ENCODE measurements at regions not wholly inside any gene's neighbourhood (a gene's known extent, or its start where the extent isn't known, plus 50 kb on each side); places are given as distances from the start of the nearest gene placed in this dataset.
A peak's percentile ranks its signal among the peaks of the same experiment; 100 is the strongest.

GRCh38 chr12:85688837-85689236 is 147.4 kb downstream of the RASSF9 start:
- no peaks in the 10 kb centered on the region for H3K36me3 ChIP-seq (ENCODE audit: control insufficient read depth, insufficient read depth, low read length, severe bottlenecking)
- peak; percentile 51 for DNase-seq (ENCODE audit: low read depth)
- no peak overlapping the region for H3K4me3 ChIP-seq (ENCODE audit: low read length)
- no peaks in the 10 kb centered on the region for H3K27me3 ChIP-seq (replicated peaks; ENCODE audit: control insufficient read depth, insufficient read depth, low read length)
- no peaks in the 10 kb centered on the region for H3K4me1 ChIP-seq (ENCODE audit: control insufficient read depth, insufficient read depth, low read length)
- H3K9ac ChIP-seq (ENCODE audit: low read length), result no peak overlapping the region
- no peaks in the 10 kb centered on the region for H3K9me3 ChIP-seq (ENCODE audit: control insufficient read depth, low read length)

GRCh38 chr12:85690146-85690545 is 146.1 kb downstream of the RASSF9 start:
- Histone ChIP-seq H3K9me3 (ENCODE audit: control insufficient read depth, low read length) (no peaks in the 10 kb centered on the region), H3K27me3 (replicated peaks; ENCODE audit: control insufficient read depth, insufficient read depth, low read length) (no peaks in the 10 kb centered on the region)

GRCh38 chr12:85693093-85693665 is 143.0 kb downstream of the RASSF9 start:
- no peak overlapping the region for H3K4me3 ChIP-seq (ENCODE audit: low read length)

More at GRCh38 chr12:85690146-85690545, 146.1 kb downstream of the RASSF9 start:
- no peaks in the 10 kb centered on the region for H3K36me3 ChIP-seq (ENCODE audit: control insufficient read depth, insufficient read depth, low read length, severe bottlenecking)
- H3K9ac ChIP-seq (ENCODE audit: low read length), result no peak overlapping the region
- no peak overlapping the region for H3K4me3 ChIP-seq (ENCODE audit: low read length)
- peak; percentile 9 for DNase-seq (ENCODE audit: low read depth)
- no peaks in the 10 kb centered on the region for H3K4me1 ChIP-seq (ENCODE audit: control insufficient read depth, insufficient read depth, low read length)

GRCh38 chr12:85695097-85695715 is 141.0 kb downstream of the RASSF9 start:
- H3K4me1 ChIP-seq (ENCODE audit: control insufficient read depth, insufficient read depth, low read length), result no peaks in the 10 kb centered on the region
- no peaks in the 10 kb centered on the region for H3K27me3 ChIP-seq (replicated peaks; ENCODE audit: control insufficient read depth, insufficient read depth, low read length)
- no peak for DNase-seq (ENCODE audit: low read depth)

More at GRCh38 chr12:85693093-85693665, 143.0 kb downstream of the RASSF9 start:
- Histone ChIP-seq H3K36me3 (ENCODE audit: control insufficient read depth, insufficient read depth, low read length, severe bottlenecking) (no peaks in the 10 kb centered on the region), H3K4me1 (ENCODE audit: control insufficient read depth, insufficient read depth, low read length) (no peaks in the 10 kb centered on the region), H3K9me3 (ENCODE audit: control insufficient read depth, low read length) (no peaks in the 10 kb centered on the region), H3K27me3 (replicated peaks; ENCODE audit: control insufficient read depth, insufficient read depth, low read length) (no peaks in the 10 kb centered on the region), H3K9ac (ENCODE audit: low read length) (no peak overlapping the region)
- no peak for DNase-seq (ENCODE audit: low read depth)

GRCh38 chr12:85697003-85697402 is 139.2 kb downstream of the RASSF9 start:
- no peaks in the 10 kb centered on the region for H3K9me3 ChIP-seq (ENCODE audit: control insufficient read depth, low read length)
- H3K27me3 ChIP-seq (replicated peaks; ENCODE audit: control insufficient read depth, insufficient read depth, low read length), result no peaks in the 10 kb centered on the region
- DNase-seq (ENCODE audit: low read depth), result no peak
- H3K9ac ChIP-seq (ENCODE audit: low read length), result no peak overlapping the region
- no peak overlapping the region for H3K4me3 ChIP-seq (ENCODE audit: low read length)
- no peaks in the 10 kb centered on the region for H3K36me3 ChIP-seq (ENCODE audit: control insufficient read depth, insufficient read depth, low read length, severe bottlenecking)
- no peaks in the 10 kb centered on the region for H3K4me1 ChIP-seq (ENCODE audit: control insufficient read depth, insufficient read depth, low read length)

More at GRCh38 chr12:85695097-85695715, 141.0 kb downstream of the RASSF9 start:
- H3K9me3 ChIP-seq (ENCODE audit: control insufficient read depth, low read length), result no peaks in the 10 kb centered on the region
- H3K9ac ChIP-seq (ENCODE audit: low read length), result no peak overlapping the region
- no peaks in the 10 kb centered on the region for H3K36me3 ChIP-seq (ENCODE audit: control insufficient read depth, insufficient read depth, low read length, severe bottlenecking)
- no peak overlapping the region for H3K4me3 ChIP-seq (ENCODE audit: low read length)

- Histone ChIP-seq H3K4me1 (ENCODE audit: control insufficient read depth, insufficient read depth, low read length) (no peaks in the 10 kb centered on the region), H3K9ac (ENCODE audit: low read length) (no peak overlapping the region), H3K4me3 (ENCODE audit: low read length) (no peak overlapping the region), H3K27me3 (replicated peaks; ENCODE audit: control insufficient read depth, insufficient read depth, low read length) (no peaks in the 10 kb centered on the region), H3K36me3 (ENCODE audit: control insufficient read depth, insufficient read depth, low read length, severe bottlenecking) (no peaks in the 10 kb centered on the region), H3K9me3 (ENCODE audit: control insufficient read depth, low read length) (no peaks in the 10 kb centered on the region)
- DNase-seq (ENCODE audit: low read depth), result peak; percentile 36
Measured at GRCh38 chr12:85698937-85699336, 137.3 kb downstream of the RASSF9 start.

GRCh38 chr12:85708775-85709174 is 127.4 kb downstream of the RASSF9 start:
- Histone ChIP-seq H3K36me3 (ENCODE audit: control insufficient read depth, insufficient read depth, low read length, severe bottlenecking) (no peaks in the 10 kb centered on the region), H3K9ac (ENCODE audit: low read length) (no peak overlapping the region), H3K4me1 (ENCODE audit: control insufficient read depth, insufficient read depth, low read length) (peaks cover 23% of the 10 kb centered on the region), H3K27me3 (replicated peaks; ENCODE audit: control insufficient read depth, insufficient read depth, low read length) (no peaks in the 10 kb centered on the region), H3K4me3 (ENCODE audit: low read length) (no peak overlapping the region), H3K9me3 (ENCODE audit: control insufficient read depth, low read length) (no peaks in the 10 kb centered on the region)
- DNase-seq (ENCODE audit: low read depth), result no peak

GRCh38 chr12:85711735-85712390 is 124.3 kb downstream of the RASSF9 start:
- Histone ChIP-seq H3K9me3 (ENCODE audit: control insufficient read depth, low read length) (no peaks in the 10 kb centered on the region), H3K4me1 (ENCODE audit: control insufficient read depth, insufficient read depth, low read length) (peaks cover 29% of the 10 kb centered on the region), H3K9ac (ENCODE audit: low read length) (no peak overlapping the region), H3K36me3 (ENCODE audit: control insufficient read depth, insufficient read depth, low read length, severe bottlenecking) (no peaks in the 10 kb centered on the region), H3K27me3 (replicated peaks; ENCODE audit: control insufficient read depth, insufficient read depth, low read length) (no peaks in the 10 kb centered on the region), H3K4me3 (ENCODE audit: low read length) (no peak overlapping the region)
- DNase-seq (ENCODE audit: low read depth), result no peak

GRCh38 chr12:85713373-85713772 is 122.8 kb downstream of the RASSF9 start:
- Histone ChIP-seq H3K9ac (ENCODE audit: low read length) (peak overlapping the region; percentile 62), H3K36me3 (ENCODE audit: control insufficient read depth, insufficient read depth, low read length, severe bottlenecking) (no peaks in the 10 kb centered on the region), H3K4me1 (ENCODE audit: control insufficient read depth, insufficient read depth, low read length) (peaks cover 29% of the 10 kb centered on the region), H3K9me3 (ENCODE audit: control insufficient read depth, low read length) (no peaks in the 10 kb centered on the region), H3K27me3 (replicated peaks; ENCODE audit: control insufficient read depth, insufficient read depth, low read length) (no peaks in the 10 kb centered on the region), H3K4me3 (ENCODE audit: low read length) (peak overlapping the region; percentile 53)
- peak; percentile 72 for DNase-seq (ENCODE audit: low read depth)

GRCh38 chr12:85714425-85714824 is 121.8 kb downstream of the RASSF9 start:
- Histone ChIP-seq H3K9ac (ENCODE audit: low read length) (no peak overlapping the region), H3K36me3 (ENCODE audit: control insufficient read depth, insufficient read depth, low read length, severe bottlenecking) (no peaks in the 10 kb centered on the region), H3K27me3 (replicated peaks; ENCODE audit: control insufficient read depth, insufficient read depth, low read length) (no peaks in the 10 kb centered on the region), H3K4me1 (ENCODE audit: control insufficient read depth, insufficient read depth, low read length) (peaks cover 29% of the 10 kb centered on the region), H3K9me3 (ENCODE audit: control insufficient read depth, low read length) (no peaks in the 10 kb centered on the region), H3K4me3 (ENCODE audit: low read length) (no peak overlapping the region)
- no peak for DNase-seq (ENCODE audit: low read depth)

- H3K4me1 ChIP-seq (ENCODE audit: control insufficient read depth, insufficient read depth, low read length), result no peaks in the 10 kb centered on the region
- H3K36me3 ChIP-seq (ENCODE audit: control insufficient read depth, insufficient read depth, low read length, severe bottlenecking), result no peaks in the 10 kb centered on the region
- H3K27me3 ChIP-seq (replicated peaks; ENCODE audit: control insufficient read depth, insufficient read depth, low read length), result no peaks in the 10 kb centered on the region
- no peak overlapping the region for H3K4me3 ChIP-seq (ENCODE audit: low read length)
- H3K9ac ChIP-seq (ENCODE audit: low read length), result no peak overlapping the region
- H3K9me3 ChIP-seq (ENCODE audit: control insufficient read depth, low read length), result no peaks in the 10 kb centered on the region
- DNase-seq (ENCODE audit: low read depth), result no peak
Measured at GRCh38 chr12:85720308-85721033, 115.7 kb downstream of the RASSF9 start.
